Activated effector memory CD4-positive, alpha-beta T cell treated with Interleukin-2 at 50 U/mL for 16 hours (primary cell): ENCODE measurements at regions not wholly inside any gene's neighbourhood (a gene's known extent, or its start where the extent isn't known, plus 50 kb on each side); places are given as distances from the start of the nearest gene placed in this dataset.

ENCODE experiments used
- DNase-seq: peaks from one replicate; pipeline ENCODE4 v3.0.0-alpha.2; 2020

DNA sequence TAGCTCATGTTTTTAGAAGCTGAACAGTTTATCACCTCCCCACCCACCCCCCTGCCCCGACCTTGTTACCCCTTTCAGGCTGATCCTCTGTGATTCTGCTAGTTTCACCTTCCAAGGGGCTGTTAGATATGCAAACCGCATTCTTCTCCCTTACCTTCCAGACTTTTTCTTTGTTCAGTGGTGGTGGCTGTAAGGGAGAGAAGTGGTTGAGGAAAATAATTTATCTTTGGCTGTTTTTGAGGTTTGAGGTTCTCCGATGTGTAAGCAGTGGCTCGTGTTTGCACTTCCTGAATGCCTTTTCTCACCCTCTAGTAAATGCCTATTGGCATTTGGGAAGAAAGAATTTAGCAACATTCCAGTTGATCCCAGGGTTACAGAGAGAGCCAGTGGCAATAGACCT is 69.4 kb upstream of the KCNG1 start:
- no peak for DNase-seq

GRCh38 chr20:51091406-51092195 is 68.7 kb upstream of the KCNG1 start:
- DNase-seq = no peak

DNA sequence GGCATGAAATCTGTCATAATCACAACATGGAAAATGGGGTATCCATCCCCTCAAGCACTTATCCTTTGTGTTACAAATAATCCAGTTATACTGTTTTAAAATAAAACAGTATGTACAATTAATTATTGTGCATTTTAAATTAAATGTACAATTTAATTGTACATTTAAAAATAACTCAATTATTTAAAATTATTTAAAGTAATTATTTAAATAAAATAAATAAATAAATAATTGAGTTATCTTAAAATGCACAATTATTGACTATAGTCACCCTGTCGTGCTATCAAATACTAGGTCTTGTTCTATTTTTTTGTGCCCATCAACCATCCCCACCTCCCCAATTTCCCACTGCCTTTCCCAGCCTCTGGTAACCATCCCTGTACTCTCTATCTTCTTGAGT is 66.9 kb upstream of the KCNG1 start:
- no peak for DNase-seq

DNA sequence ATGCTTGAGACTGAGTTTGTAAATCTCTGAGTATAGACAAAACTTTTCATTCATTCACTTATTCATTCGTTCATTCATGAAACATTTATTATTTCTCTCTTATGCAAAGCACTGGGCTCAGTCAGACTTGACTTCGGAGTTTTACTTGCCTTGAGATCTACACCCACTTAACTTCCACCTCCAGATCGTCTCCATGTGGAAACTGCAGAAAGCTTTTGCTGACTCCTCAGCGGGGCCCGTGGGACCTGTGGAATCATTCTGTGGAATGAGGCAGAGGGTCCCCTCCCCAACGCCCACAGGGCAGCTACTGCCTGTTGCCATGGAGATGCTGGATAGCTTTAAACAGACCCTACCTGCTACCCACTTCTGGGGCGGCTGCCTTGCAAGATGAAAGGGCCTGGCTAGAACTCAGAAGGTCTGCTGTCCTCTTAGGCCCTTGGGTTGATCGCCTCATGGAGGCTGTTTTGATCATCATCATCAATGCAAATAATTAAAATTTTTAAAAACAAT is 66.4 kb upstream of the KCNG1 start:
- no peak for DNase-seq

GRCh38 chr20:51087266-51087665 is 64.4 kb upstream of the KCNG1 start:
- DNase-seq = no peak

- DNase-seq = no peak
Measured at GRCh38 chr20:51085769-51086168, 62.9 kb upstream of the KCNG1 start.

DNA sequence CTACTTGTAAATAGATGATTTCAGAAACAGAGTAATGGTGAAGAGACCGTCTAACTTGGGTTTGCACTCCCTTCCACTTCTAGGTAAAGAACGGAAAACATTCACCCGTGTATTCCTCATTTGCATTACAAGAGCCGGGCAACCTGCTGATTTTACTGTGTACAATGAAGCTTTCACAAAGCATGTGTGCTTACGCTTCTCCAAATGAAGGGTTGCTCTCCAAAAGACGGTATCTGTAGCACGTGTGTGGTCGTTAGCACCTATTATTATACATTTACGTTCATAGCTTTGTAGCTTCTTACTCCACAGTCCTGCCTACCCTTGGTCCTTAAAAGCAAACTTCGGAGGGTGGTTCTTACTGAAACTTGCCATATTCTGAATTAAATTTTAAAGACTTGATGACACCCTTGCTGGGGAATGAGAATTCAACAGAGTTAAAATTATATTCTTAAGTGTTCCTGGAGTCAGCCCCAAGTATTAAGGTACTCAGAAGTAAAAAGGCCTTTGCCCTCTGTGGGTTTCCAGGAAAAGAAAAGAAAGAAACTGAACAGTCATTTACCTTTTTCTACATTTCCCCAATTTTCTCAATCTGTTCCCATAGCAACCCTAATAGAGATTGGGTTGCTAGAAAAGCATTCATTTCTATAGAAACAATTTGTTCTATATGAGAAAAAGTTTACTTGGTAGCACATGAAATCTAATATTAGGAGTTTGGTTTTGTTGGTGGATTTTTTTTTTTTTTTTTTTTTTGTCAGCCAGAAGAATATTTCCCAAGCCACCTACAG is 61.9 kb upstream of the KCNG1 start:
- no peak for DNase-seq

- DNase-seq = no peak
Measured at GRCh38 chr20:51083447-51083846, 60.5 kb upstream of the KCNG1 start.

DNA sequence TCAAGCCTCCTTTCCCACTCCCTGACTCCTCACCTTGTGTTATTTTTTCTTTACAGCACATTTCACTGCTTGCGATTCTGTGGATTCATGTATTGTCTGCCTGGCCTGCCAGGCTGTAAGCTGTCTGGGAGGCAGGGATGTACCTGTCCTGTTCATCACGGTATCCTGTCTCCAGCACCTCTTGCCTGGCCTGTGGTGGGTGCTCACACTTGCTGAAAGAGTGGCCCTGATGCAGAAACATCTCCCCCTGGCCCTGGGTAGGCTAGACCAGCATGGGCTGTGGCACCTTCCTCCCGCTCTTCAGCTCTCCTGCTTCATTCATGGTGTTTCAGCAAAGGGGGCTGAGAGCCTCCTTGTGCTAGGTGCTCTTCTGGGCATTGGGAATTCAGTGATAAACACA is 60.1 kb upstream of the KCNG1 start:
- no peak for DNase-seq

- no peak for DNase-seq
Measured at GRCh38 chr20:51080516-51080915, 57.6 kb upstream of the KCNG1 start.

- DNase-seq = no peak
Measured at GRCh38 chr20:51079488-51079887, 56.6 kb upstream of the KCNG1 start.

DNA sequence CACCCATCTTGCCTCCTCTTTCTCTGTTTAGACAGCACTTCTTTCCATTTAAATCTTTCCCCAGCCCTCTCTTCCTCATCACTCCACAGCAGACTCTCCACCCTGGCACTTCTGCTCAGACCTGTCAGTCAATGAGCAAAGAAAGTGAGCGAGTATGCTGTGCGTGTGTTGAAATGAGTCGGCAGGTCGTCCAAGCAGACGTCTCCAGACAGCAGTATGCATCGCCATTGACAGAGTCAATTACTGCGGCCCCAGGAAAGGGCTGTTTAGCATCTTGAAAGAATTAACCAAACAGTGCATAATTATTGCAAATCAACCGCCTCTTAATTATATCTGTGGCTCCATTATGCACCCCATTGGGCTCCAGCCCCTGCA is 54.8 kb upstream of the KCNG1 start:
- no peak for DNase-seq

DNA sequence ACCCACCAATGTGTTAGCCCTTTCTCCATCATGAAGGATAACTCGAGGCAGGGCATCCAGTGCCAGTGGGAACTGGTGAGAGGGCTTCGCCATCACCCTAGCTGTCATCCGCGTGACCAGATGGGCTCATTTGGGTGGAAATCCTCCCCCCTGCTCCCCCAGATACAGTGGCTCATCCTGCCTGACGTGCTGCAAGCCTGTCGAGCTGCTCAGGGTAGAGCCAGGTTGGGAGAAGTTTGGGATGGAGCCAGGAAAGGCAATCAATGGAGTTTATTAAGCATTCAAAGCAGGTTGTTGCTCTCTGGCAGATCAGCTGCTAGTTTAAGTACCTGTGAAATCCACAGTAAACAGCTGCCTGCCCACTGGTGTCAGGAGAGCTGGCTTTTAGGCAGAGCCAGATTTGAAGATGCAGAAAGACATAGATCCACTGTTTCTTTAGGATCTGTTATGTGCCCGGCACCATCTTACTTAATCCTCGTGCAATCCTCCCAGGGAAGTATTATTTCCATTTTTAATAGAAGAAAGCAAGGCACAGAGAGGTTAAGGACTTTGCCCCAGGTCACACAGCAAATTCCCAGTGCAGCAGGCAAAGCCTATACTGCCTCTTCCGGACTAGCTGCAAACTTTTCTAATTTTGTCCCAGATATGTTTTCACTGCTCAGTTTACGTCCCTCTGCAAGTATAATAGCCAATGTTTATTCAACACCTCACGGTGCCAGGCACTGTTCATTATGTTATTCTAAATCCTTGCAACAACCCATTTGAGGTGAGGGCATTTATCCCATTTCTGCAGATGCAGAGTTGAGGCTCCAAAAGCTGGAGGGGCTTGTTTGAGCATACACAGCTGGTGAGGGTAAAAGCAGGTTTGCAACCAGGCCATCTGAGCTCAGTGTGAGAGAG is 54.1 kb upstream of the KCNG1 start:
- DNase-seq = no peak

GRCh38 chr20:51074062-51074461 is 51.2 kb upstream of the KCNG1 start:
- no peak for DNase-seq
